HL-60 (cell line): ENCODE measurements at regions not wholly inside any gene's neighbourhood (a gene's known extent, or its start where the extent isn't known, plus 50 kb on each side); places are given as distances from the start of the nearest gene placed in this dataset.

Experiments
- DNase-seq, 2 experiments: peaks; one replicate each; pipeline ENCODE4 v3.0.0-alpha.2; 2010 to 2020; ENCODE audit warnings: low read depth in 1 of 2, low spot score in 1 of 2
- H3K27ac ChIP-seq: fragments of 250-450 bp; sonication (Bioruptor Pico); replicated peaks from 2 replicates; pipeline ENCODE4 v1.5.1; 2020; ENCODE audit warnings: mild to moderate bottlenecking, moderate library complexity
- H3K27me3 ChIP-seq: fragments of 250-450 bp; sonication (Bioruptor Pico); 2 replicates; pipeline ENCODE4 v1.5.1; 2021; ENCODE audit warnings: mild to moderate bottlenecking, moderate library complexity; ENCODE audit not compliant: insufficient read depth, poor library complexity, severe bottlenecking
- H3K4me3 ChIP-seq: replicated peaks from 2 replicates; pipeline ENCODE4 v1.5.1; 2011; ENCODE audit warnings: mild to moderate bottlenecking, control low read depth, low read length; ENCODE audit not compliant: insufficient read depth
- GABPA ChIP-seq: IDR thresholded peaks from 2 replicates; pipeline ENCODE4 v1.6.1; 2012; ENCODE audit warnings: low read depth
- POLR2AphosphoS5 ChIP-seq: IDR thresholded peaks from 2 replicates; pipeline ENCODE4 v1.6.1; 2012; ENCODE audit warnings: low read depth
- SPI1 ChIP-seq: IDR thresholded peaks from 2 replicates; pipeline ENCODE4 v1.6.1; 2012; ENCODE audit warnings: low read depth, mild to moderate bottlenecking, borderline replicate concordance
- TF ChIP-seq, protein P1 (sequence below): IDR thresholded peaks from one replicate; pipeline ENCODE4 v1.5.1; 2011; ENCODE audit warnings: low read length, control low read depth, inconsistent platforms; ENCODE audit not compliant: insufficient read depth
- TF ChIP-seq, protein P2 (sequence below): IDR thresholded peaks from 2 replicates; pipeline ENCODE4 v1.6.1; 2012; ENCODE audit warnings: low read depth; ENCODE audit not compliant: insufficient replicate concordance

DNA sequence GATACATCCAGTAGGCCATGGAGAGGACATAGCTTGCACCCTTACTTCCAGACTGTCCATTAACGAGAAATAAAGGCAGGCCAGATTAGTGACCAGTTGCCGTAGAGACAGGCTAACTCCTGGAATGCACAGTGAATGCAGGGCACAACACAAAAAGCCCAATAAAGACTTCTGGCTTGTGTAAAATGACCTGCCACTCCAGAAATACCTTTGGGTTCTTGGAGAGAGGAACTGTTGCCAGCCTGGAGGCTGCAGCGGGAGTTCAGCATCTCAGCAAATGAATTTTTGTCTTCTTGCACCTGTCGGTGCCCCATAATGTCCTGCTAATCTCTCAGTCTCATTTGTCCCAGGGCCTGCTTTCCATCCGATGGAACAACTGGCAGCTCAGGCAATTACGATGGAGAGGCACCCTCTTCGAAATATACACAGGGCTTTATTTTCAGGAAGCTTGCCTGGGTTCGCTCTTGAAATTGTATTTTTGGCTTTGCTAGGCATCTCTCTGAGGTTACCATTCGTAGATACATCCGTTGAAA, 538.8 kb upstream of the ZNF462 start:
- Histone ChIP-seq H3K4me3 (no peak overlapping the region), H3K27ac (no peak overlapping the region), H3K27me3 (no peaks in the 10 kb centered on the region)
- TF ChIP-seq SPI1 = no peak
- TF ChIP-seq POLR2AphosphoS5 = no peak
- TF ChIP-seq, protein P1, sequence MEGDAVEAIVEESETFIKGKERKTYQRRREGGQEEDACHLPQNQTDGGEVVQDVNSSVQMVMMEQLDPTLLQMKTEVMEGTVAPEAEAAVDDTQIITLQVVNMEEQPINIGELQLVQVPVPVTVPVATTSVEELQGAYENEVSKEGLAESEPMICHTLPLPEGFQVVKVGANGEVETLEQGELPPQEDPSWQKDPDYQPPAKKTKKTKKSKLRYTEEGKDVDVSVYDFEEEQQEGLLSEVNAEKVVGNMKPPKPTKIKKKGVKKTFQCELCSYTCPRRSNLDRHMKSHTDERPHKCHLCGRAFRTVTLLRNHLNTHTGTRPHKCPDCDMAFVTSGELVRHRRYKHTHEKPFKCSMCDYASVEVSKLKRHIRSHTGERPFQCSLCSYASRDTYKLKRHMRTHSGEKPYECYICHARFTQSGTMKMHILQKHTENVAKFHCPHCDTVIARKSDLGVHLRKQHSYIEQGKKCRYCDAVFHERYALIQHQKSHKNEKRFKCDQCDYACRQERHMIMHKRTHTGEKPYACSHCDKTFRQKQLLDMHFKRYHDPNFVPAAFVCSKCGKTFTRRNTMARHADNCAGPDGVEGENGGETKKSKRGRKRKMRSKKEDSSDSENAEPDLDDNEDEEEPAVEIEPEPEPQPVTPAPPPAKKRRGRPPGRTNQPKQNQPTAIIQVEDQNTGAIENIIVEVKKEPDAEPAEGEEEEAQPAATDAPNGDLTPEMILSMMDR = no peak
- DNase-seq = no peak

DNA sequence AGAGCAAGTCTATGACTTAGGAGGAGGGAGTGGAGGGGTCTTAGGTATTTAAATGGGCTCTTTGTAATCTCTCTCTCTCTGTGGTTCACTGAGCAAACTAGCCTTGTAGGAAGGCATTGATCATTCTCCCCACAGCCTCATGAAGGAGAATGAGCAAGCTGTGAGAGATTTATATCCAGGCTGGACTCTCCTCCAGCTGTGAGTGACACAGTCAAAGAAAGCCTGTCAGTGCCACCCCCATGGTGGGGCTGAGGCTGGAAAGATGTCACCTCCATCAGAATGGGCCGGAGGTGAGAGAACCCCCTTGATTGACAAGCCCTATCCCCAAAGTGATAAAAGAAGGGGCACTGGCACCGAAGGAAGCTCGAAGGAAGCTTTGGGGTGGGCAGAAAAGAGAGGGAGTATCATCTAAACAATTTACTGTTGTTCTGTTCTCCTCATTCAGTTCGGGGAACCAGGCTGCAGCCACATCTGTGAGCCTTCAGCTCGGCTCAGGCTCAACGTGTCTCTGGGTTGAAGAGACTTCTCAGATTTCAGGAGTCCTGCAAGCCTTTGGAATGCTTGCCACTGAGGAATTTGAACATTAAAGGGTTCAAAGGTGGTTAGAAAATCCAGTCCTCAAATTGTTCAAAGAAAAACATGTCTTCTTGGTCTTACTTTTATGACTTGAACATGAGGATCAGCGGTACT, 538.2 kb upstream of the ZNF462 start:
- no peak for DNase-seq
- H3K4me3 ChIP-seq = no peak overlapping the region
- no peak overlapping the region for H3K27ac ChIP-seq
- no peaks in the 10 kb centered on the region for H3K27me3 ChIP-seq
- TF ChIP-seq GABPA (no peak), SPI1 (no peak), POLR2AphosphoS5 (no peak)
- TF ChIP-seq, protein P1 = no peak
- TF ChIP-seq, protein P2, sequence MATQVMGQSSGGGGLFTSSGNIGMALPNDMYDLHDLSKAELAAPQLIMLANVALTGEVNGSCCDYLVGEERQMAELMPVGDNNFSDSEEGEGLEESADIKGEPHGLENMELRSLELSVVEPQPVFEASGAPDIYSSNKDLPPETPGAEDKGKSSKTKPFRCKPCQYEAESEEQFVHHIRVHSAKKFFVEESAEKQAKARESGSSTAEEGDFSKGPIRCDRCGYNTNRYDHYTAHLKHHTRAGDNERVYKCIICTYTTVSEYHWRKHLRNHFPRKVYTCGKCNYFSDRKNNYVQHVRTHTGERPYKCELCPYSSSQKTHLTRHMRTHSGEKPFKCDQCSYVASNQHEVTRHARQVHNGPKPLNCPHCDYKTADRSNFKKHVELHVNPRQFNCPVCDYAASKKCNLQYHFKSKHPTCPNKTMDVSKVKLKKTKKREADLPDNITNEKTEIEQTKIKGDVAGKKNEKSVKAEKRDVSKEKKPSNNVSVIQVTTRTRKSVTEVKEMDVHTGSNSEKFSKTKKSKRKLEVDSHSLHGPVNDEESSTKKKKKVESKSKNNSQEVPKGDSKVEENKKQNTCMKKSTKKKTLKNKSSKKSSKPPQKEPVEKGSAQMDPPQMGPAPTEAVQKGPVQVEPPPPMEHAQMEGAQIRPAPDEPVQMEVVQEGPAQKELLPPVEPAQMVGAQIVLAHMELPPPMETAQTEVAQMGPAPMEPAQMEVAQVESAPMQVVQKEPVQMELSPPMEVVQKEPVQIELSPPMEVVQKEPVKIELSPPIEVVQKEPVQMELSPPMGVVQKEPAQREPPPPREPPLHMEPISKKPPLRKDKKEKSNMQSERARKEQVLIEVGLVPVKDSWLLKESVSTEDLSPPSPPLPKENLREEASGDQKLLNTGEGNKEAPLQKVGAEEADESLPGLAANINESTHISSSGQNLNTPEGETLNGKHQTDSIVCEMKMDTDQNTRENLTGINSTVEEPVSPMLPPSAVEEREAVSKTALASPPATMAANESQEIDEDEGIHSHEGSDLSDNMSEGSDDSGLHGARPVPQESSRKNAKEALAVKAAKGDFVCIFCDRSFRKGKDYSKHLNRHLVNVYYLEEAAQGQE = no peak

DNA sequence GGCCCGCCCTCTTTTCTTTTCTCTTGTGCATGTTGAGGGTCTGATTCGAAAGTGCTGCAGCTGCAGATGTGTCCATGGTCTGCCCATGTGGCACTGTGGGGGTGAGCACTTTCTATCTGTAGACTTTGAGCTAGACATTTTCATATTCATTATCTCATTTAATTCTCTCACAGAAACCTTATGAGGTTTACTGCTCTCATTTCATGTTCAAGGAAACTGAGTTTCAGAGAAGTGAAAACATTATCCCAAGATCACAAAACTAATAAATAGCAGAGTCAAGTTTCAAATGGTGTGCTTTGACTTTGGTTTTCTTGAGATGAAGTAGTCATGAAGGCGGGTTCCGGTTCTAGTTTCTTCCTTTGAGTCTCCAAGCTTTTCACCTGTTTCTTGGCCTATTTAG, 536.5 kb upstream of the ZNF462 start:
- Histone ChIP-seq H3K27ac (no peak overlapping the region), H3K4me3 (no peak overlapping the region)
- no peak for TF ChIP-seq GABPA
- TF ChIP-seq, protein P1 = no peak
- no peak for TF ChIP-seq POLR2AphosphoS5
- TF ChIP-seq, protein P2 = no peak
- TF ChIP-seq SPI1 = no peak

DNA sequence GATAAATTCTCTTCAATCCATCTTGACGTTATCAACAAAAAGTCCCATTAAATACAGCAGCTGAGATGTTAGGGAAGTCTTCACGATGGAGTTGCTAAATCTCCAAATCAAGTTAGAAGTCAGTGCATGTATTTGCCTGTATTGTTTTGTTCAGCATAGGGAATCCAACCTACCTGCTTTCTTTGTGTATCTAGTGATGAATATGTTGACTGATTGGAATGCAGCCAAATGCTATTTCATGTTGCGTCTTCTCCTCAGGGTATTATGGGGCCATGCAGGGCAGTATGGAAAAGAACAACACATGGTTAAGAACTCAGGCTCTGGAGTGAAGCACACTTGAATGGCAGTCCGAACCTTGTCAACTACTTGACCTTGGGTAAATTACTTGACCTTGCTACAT, 529.5 kb upstream of the ZNF462 start:
- TF ChIP-seq POLR2AphosphoS5 (no peak), SPI1 (no peak), GABPA (no peak)
- TF ChIP-seq, protein P2 = no peak
- TF ChIP-seq, protein P1 = no peak
- no peak for DNase-seq
- no peak overlapping the region for H3K27ac ChIP-seq
- H3K4me3 ChIP-seq = no peak overlapping the region
- no peaks in the 10 kb centered on the region for H3K27me3 ChIP-seq

More for the DNA sequence above, 536.5 kb upstream of the ZNF462 start:
- DNase-seq = no peak
- H3K27me3 ChIP-seq = no peaks in the 10 kb centered on the region
